Adrenal gland (tissue), 9 donors: ENCODE measurements at regions not wholly inside any gene's neighbourhood (a gene's known extent, or its start where the extent isn't known, plus 50 kb on each side); places are given as distances from the start of the nearest gene placed in this dataset.

Experiments
- DNase-seq, 7 donors: peaks; one replicate each; pipeline ENCODE4 v3.0.0-alpha.2; 2019 to 2020
- H3K27ac ChIP-seq, 5 donors: fragments of 200-600 bp; sonication (generic) in 4 of 5; 1 replicate in 3 of 5; 2 replicates in 2 of 5; pipeline versions ENCODE4 v1.5.1 to v1.8.0; 2016 to 2020; ENCODE audit warnings: mild to moderate bottlenecking in 1 of 5
- H3K27me3 ChIP-seq: fragments of 200-600 bp; 2 replicates; pipeline ENCODE4 v1.8.0; 2021
- H3K36me3 ChIP-seq, 2 donors: fragments of 200-600 bp; replicated peaks in 1 of 2; 1 replicate in 1 of 2; 2 replicates in 1 of 2; pipeline versions ENCODE4 v1.5.1 to v1.8.0; 2018 to 2022
- H3K4me1 ChIP-seq, 2 donors: fragments of 200-600 bp; replicated peaks in 1 of 2; 1 replicate in 1 of 2; 2 replicates in 1 of 2; pipeline versions ENCODE4 v1.5.1 to v1.8.0; 2018 to 2021
- H3K4me3 ChIP-seq, 4 donors: fragments of 200-600 bp; sonication (generic) in 3 of 4; one replicate each; pipeline ENCODE4 v1.5.1; 2016 to 2018
- H3K9me3 ChIP-seq, 3 donors: fragments of 200-600 bp; sonication (generic) in 1 of 3; replicated peaks in 1 of 3; 1 replicate in 2 of 3; 2 replicates in 1 of 3; pipeline versions ENCODE4 v1.5.1 to v1.8.0; 2016 to 2021
- CTCF ChIP-seq, 6 experiments: fragments of 450-650 bp in 4 of 6; fragments of 200-600 bp in 2 of 6; sonication (generic) in 1 of 6; IDR thresholded peaks; 1 replicate in 5 of 6; 2 replicates in 1 of 6; pipeline versions ENCODE4 v1.5.1 to v1.8.0; 2016 to 2021; ENCODE audit warnings: antibody characterized with exemption in 6 of 6, mild to moderate bottlenecking in 2 of 6, moderate library complexity in 1 of 6
- POLR2A ChIP-seq, 2 donors: fragments of 450-650 bp; IDR thresholded peaks; one replicate each; pipeline ENCODE4 v1.6.1; 2017; ENCODE audit warnings: antibody characterized with exemption in 2 of 2, mild to moderate bottlenecking in 2 of 2, moderate library complexity in 1 of 2
- WGBS, 4 donors: extraction: QIAGEN DNeasy Blood & Tissue Kit in 2 of 4; methylation state at CpG; one replicate each; pipeline versions ENCODE4 v1.1.5 to v1.1.7; 2013 to 2017; 5-methylcytosine and 5-hydroxymethylcytosine counted together
- intact Hi-C, 2 donors: fragments of 100-400 bp; cut with DNase I; formaldehyde crosslinking; loops; one replicate each; pipeline versions ENCODE4 v1.14.1 to v1.15.0; 2022 to 2023
- donor health status: healthy with polysubstance abuse.
- donor health status: Bipolar disorder and iron deficiency.
- donor health status: DM: yes; HTN: yes; CAD: no.
- donor health status: DM: no; HTN: no; CAD: no.
- donor health status: DM: no; HTN: no; CAD: no.

- Histone ChIP-seq H3K4me1 (no peaks in the 10 kb centered on the region), H3K27me3 (peaks cover 4% of the 10 kb centered on the region), H3K9me3 (no peaks in the 10 kb centered on the region), H3K27ac (no peak overlapping the region), H3K4me3 (no peak overlapping the region), H3K36me3 (no peaks in the 10 kb centered on the region)
- intact Hi-C loops, result no loop called here
- DNase-seq, result no peak
- WGBS, 4 donors, result 74 to 81% (median 77%) methylated on average over 4 of the region's 4 CpGs
- TF ChIP-seq POLR2A (IDR thresholded peaks at IDR 0.05), result no peak
Observed at GRCh38 chr11:104432526-104432925, 268.6 kb upstream of the PDGFD start.

DNA sequence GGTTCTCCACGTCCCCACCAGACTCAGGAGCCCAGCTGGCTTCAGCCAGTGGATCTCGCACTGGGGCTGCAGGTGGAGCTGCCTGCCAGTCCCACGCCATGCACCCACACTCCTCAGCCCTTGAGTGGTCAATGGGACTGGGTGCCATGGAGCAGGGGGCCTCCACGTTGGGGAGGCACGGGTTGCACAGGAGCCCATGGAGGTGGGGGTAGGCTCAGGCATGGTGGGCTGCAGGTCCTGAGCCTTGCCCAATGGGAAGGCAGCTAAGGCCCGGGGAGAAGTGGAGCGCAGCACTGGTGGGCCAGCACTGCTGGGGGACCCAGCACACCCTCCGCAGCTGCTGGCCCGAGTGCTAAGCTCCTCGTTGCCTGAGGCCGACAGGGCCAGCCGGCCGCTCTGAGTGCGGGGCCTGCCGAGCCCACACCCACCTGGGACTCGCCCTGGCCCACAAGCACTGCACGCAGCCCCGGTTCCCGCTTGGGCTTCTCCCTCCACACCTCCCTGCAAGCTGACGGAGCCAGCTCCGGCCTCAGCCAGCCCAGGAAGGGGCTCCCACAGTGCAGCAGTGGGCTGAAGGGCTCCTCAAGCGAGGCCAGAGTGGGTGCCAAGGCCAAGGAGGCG is 258.5 kb upstream of the PDGFD start:
- H3K9me3 ChIP-seq, result no peaks in the 10 kb centered on the region
- TF ChIP-seq POLR2A (IDR thresholded peaks at IDR 0.05) (no peak), CTCF (IDR thresholded peaks at IDR 0.05) (no peak)
- no peaks in the 10 kb centered on the region for H3K27me3 ChIP-seq
- no peak overlapping the region for H3K27ac ChIP-seq
- no peak overlapping the region for H3K4me3 ChIP-seq
- WGBS, 4 donors, result 85 to 96% (median 90%) methylated on average over 3 to 23 of the region's 23 CpGs
- intact Hi-C loops, result no loop called here
- DNase-seq, result no peak
- no peaks in the 10 kb centered on the region for H3K4me1 ChIP-seq
- H3K36me3 ChIP-seq, result no peaks in the 10 kb centered on the region

DNA sequence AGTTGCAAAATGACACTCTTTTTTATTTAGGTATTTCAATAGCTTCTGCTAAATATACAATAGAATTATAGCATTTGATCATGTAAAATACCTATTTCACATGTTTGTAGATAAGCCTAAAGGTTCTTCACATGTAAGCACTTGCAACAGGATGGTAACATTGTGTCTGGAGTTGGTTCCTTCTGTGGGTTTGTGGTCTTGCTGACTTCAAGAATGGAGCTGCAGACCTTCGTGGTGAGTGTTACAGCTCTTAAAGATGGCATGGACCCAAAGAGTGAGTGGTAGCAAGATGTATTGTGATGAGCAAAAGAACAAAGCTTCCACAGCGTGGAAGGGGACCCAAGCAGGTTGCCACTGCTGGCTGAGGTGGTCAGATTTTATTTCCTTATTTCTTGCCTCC is 246.4 kb upstream of the PDGFD start:
- H3K36me3 ChIP-seq, result no peaks in the 10 kb centered on the region
- intact Hi-C loops, result no loop called here
- H3K9me3 ChIP-seq, result no peaks in the 10 kb centered on the region
- H3K4me1 ChIP-seq, result no peaks in the 10 kb centered on the region
- WGBS, 4 donors, result 74 to 80% (median 78%) methylated on average over 2 of the region's 2 CpGs
- H3K27me3 ChIP-seq, result no peaks in the 10 kb centered on the region
- DNase-seq, result no peak
- no peak overlapping the region for H3K4me3 ChIP-seq
- H3K27ac ChIP-seq, result no peak overlapping the region
- TF ChIP-seq CTCF (IDR thresholded peaks at IDR 0.05) (no peak), POLR2A (IDR thresholded peaks at IDR 0.05) (no peak)

GRCh38 chr11:104408630-104409029 is 244.7 kb upstream of the PDGFD start:
- WGBS, 4 donors, result 74 to 100% (median 92%) methylated on average over 1 of the region's 1 CpG
- Histone ChIP-seq H3K4me3 (no peak overlapping the region), H3K9me3 (no peaks in the 10 kb centered on the region), H3K36me3 (no peaks in the 10 kb centered on the region), H3K27ac (no peak overlapping the region), H3K4me1 (no peaks in the 10 kb centered on the region), H3K27me3 (no peaks in the 10 kb centered on the region)
- DNase-seq, result no peak
- TF ChIP-seq CTCF (IDR thresholded peaks at IDR 0.05) (no peak), POLR2A (IDR thresholded peaks at IDR 0.05) (no peak)
- intact Hi-C loops, result no loop called here

GRCh38 chr11:104405277-104405676 is 241.3 kb upstream of the PDGFD start:
- H3K27me3 ChIP-seq, result no peaks in the 10 kb centered on the region
- no peak for DNase-seq
- H3K27ac ChIP-seq, result no peak overlapping the region
- intact Hi-C loops, result no loop called here
- WGBS, 4 donors, result 42 to 67% (median 55%) methylated on average over 1 of the region's 1 CpG
- H3K4me1 ChIP-seq, result no peaks in the 10 kb centered on the region
- no peaks in the 10 kb centered on the region for H3K36me3 ChIP-seq
- H3K9me3 ChIP-seq, result no peaks in the 10 kb centered on the region
- TF ChIP-seq CTCF (IDR thresholded peaks at IDR 0.05), result no peak
- no peak for TF ChIP-seq POLR2A (IDR thresholded peaks at IDR 0.05)
- H3K4me3 ChIP-seq, result no peak overlapping the region
